HAP-1 (cell line): ENCODE measurements at regions not wholly inside any gene's neighbourhood (a gene's known extent, or its start where the extent isn't known, plus 50 kb on each side); places are given as distances from the start of the nearest gene placed in this dataset.

Experiments
- DNase-seq, 2 experiments: peaks; one replicate each; pipeline ENCODE4 v3.0.0-alpha.2; 2016 to 2020; ENCODE audit warnings: low spot score in 2 of 2
- H3K27me3 ChIP-seq: fragments of 250-450 bp; sonication (Bioruptor Pico); 2 replicates; pipeline ENCODE4 v1.5.1; 2020; ENCODE audit warnings: low read depth, mild to moderate bottlenecking, moderate library complexity
- H3K36me3 ChIP-seq: fragments of 250-450 bp; sonication (Bioruptor Pico); replicated peaks from 2 replicates; pipeline ENCODE4 v1.5.1; 2020; ENCODE audit warnings: mild to moderate bottlenecking
- H3K4me1 ChIP-seq: fragments of 250-450 bp; sonication (Bioruptor Pico); 2 replicates; pipeline ENCODE4 v1.5.1; 2020; ENCODE audit warnings: mild to moderate bottlenecking
- H3K4me3 ChIP-seq: fragments of 250-450 bp; sonication (Bioruptor Pico); 2 replicates; pipeline ENCODE4 v1.5.1; 2020; ENCODE audit warnings: mild to moderate bottlenecking, moderate library complexity
- H3K9me3 ChIP-seq: fragments of 250-450 bp; sonication (Bioruptor Pico); 2 replicates; pipeline ENCODE4 v1.5.1; 2020; ENCODE audit warnings: mild to moderate bottlenecking, moderate library complexity
- in situ Hi-C: fragments of 300-500 bp; cut with MboI; formaldehyde crosslinking; loops from 3 replicates; pipeline ENCODE4 v1.14.3; 2020; ENCODE audit warnings: low sequenced_read_pairs, inconsistent platforms, mixed read lengths

GRCh38 chr5:4847766-4848165, 292.4 kb upstream of the ADAMTS16 start:
- Histone ChIP-seq H3K4me3 (no peak overlapping the region), H3K9me3 (no peaks in the 10 kb centered on the region), H3K27me3 (no peaks in the 10 kb centered on the region), H3K36me3 (no peaks in the 10 kb centered on the region), H3K4me1 (no peaks in the 10 kb centered on the region)
- no peak for DNase-seq
- in situ Hi-C loops: no loop called here

DNA sequence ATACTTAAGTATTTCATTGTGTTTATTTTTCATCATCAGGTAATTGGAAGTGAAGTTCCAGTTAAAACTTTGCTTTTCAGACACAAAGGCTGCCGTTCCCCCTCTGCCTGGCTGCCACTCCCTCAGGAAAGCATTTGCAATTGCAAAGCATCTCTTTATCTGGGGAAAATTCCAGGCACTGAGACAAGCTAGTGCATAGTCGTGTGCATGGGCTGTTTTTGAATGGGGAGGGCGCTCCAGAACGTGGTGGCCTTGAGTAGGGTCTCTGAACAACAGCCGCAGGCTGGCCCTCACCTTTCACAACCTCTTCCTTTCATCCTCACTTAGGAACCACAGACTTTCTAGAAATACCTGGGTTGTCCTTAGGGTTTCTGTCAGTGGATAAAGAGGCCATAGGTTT, 285.1 kb upstream of the ADAMTS16 start:
- Histone ChIP-seq H3K36me3 (no peaks in the 10 kb centered on the region), H3K9me3 (no peaks in the 10 kb centered on the region), H3K27me3 (no peaks in the 10 kb centered on the region), H3K4me1 (no peaks in the 10 kb centered on the region), H3K4me3 (no peak overlapping the region)
- DNase-seq: no peak
- in situ Hi-C loops: no loop called here

- Histone ChIP-seq H3K4me3 (no peak overlapping the region), H3K27me3 (no peaks in the 10 kb centered on the region), H3K4me1 (no peaks in the 10 kb centered on the region), H3K9me3 (no peaks in the 10 kb centered on the region), H3K36me3 (no peaks in the 10 kb centered on the region)
- in situ Hi-C loops: no loop called here
- DNase-seq: no peak
Observed at GRCh38 chr5:4855880-4856279, 284.2 kb upstream of the ADAMTS16 start.

DNA sequence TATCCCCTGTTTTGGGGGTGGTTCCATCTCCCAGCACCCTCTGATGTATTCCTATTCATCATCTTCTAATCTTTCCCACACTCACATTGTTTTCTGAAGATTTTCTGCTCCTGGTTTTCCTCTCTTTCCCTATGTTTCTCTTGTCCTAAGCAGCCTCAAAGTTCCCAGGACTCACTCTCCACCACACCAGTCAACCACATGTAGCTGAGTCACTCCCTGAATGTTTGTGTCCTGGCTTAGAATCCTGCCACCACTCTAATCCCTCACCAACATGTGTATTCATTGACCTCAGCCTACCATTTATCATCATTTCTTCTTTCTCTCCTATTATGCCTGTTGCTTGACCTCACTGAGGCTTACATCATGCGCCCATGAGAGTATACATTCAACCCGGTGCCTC, 282.4 kb upstream of the ADAMTS16 start:
- Histone ChIP-seq H3K27me3 (no peaks in the 10 kb centered on the region), H3K9me3 (no peaks in the 10 kb centered on the region), H3K36me3 (no peaks in the 10 kb centered on the region), H3K4me3 (no peak overlapping the region), H3K4me1 (no peaks in the 10 kb centered on the region)
- in situ Hi-C loops: no loop called here
- DNase-seq: no peak

DNA sequence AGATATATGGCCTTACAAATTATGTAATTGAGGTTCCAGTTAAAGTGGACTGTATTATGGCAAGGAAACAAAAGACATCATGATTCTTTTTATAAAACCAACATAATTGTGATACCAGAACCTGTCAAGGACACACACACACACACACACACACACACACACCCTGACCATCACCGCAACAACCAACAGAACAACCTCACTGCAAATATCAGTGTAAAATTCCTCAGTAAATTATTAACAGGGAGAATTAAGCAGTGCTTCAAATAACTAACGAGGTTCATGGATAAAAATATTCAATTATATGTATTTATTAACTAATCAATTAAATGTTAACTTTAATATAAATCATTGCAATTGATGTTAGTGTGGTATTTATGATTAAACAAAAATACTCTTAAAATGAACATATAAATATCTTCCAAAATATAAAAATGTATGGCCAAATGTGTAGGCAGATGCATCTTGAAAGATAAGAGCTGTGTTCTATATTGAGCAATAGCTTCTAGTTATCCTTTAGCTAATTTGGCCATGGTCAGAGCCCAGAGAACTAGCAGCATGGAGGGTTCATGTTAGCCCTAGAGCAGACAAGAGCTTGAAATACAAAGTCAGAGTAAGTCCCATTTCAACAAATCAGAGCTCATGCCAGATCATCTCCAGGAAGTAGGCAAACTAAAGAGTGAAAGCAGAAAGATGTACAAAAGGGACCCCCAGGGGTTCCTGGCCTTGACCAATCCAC, 280.5 kb upstream of the ADAMTS16 start:
- Histone ChIP-seq H3K36me3 (no peaks in the 10 kb centered on the region), H3K9me3 (no peaks in the 10 kb centered on the region), H3K4me3 (no peak overlapping the region), H3K4me1 (no peaks in the 10 kb centered on the region), H3K27me3 (no peaks in the 10 kb centered on the region)
- in situ Hi-C loops: no loop called here
- no peak for DNase-seq

DNA sequence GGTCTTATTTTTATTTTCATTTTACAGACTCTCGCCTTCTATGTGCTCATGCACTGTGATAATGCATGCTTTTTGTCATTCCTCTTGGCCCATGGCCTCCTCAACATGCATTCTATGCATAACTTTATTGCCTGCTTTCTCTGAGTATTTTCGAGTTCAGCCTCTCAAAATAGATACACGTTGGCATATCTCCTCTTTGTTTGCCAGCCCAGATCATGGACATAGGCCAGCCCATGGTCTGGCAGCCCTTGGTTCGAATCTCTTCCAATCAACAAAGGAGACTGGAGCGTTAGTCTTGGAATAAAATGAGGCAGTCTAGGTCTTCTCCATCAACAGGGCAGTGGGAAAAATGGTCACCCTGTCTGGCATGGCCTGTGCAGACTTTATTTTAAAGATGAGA, 279.5 kb upstream of the ADAMTS16 start:
- H3K27me3 ChIP-seq: no peaks in the 10 kb centered on the region
- H3K9me3 ChIP-seq: no peaks in the 10 kb centered on the region
- no peaks in the 10 kb centered on the region for H3K36me3 ChIP-seq
- no peak for DNase-seq
- no peak overlapping the region for H3K4me3 ChIP-seq
- no peaks in the 10 kb centered on the region for H3K4me1 ChIP-seq
- in situ Hi-C loops: no loop called here

DNA sequence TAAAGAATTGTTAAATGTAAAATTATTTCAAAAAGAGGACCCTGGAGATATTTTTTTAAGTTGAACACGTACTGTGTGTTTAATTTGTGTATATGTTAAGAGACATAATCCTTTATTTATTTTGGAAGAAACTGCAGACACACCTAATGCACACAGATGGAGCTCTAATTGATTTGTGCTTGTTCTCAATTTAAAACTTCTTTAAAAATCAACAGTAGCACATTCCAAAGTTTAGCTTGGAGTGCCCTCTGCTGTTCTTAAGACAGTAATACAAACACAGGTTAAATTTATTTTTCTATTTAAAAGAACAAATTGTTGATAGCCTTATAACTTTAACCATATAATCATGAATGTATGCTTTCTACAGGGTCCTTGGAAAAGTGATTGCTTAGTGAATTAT, 277.6 kb upstream of the ADAMTS16 start:
- peak in 1 of 2 experiments; percentile 56 for DNase-seq
- Histone ChIP-seq H3K9me3 (no peaks in the 10 kb centered on the region), H3K4me3 (no peak overlapping the region), H3K4me1 (no peaks in the 10 kb centered on the region), H3K36me3 (no peaks in the 10 kb centered on the region), H3K27me3 (no peaks in the 10 kb centered on the region)
- in situ Hi-C loops: no loop called here

DNA sequence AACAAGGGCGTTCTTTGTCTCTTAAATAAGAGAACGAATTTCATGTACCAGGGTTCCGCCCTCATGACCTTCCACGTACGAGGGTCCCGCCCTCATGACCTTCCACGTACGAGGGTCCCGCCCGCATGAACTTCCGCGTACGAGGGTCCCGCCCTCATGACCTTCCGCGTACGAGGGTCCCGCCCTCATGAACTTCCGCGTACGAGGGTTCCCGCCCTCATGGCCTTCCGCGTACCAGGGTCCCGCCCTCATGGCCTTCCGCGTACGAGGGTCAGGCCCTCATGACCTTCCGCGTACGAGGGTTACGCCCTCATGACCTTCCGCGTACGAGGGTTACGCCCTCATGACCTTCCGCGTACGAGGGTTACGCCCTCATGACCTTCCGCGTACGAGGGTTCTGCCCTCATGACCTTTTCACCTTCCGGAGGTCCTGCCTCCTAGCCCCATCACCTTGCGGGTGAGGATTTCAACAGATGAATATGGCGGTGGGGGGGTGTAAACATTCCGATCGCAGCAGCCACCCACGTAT, 273.9 kb upstream of the ADAMTS16 start:
- no peak overlapping the region for H3K4me3 ChIP-seq
- no peaks in the 10 kb centered on the region for H3K9me3 ChIP-seq
- in situ Hi-C loops: no loop called here
- DNase-seq: no peak
- H3K4me1 ChIP-seq: no peaks in the 10 kb centered on the region
- H3K36me3 ChIP-seq: no peaks in the 10 kb centered on the region
- H3K27me3 ChIP-seq: no peaks in the 10 kb centered on the region

- Histone ChIP-seq H3K36me3 (no peaks in the 10 kb centered on the region), H3K27me3 (no peaks in the 10 kb centered on the region), H3K4me1 (no peaks in the 10 kb centered on the region), H3K4me3 (no peak overlapping the region), H3K9me3 (no peaks in the 10 kb centered on the region)
- in situ Hi-C loops: no loop called here
- DNase-seq: no peak
Observed at GRCh38 chr5:4866817-4867216, 273.3 kb upstream of the ADAMTS16 start.

- no peaks in the 10 kb centered on the region for H3K9me3 ChIP-seq
- DNase-seq: peak; percentile 26 to 79
- in situ Hi-C loops: no loop called here
- no peaks in the 10 kb centered on the region for H3K27me3 ChIP-seq
- H3K4me1 ChIP-seq: no peaks in the 10 kb centered on the region
- H3K36me3 ChIP-seq: no peaks in the 10 kb centered on the region
- H3K4me3 ChIP-seq: no peak overlapping the region
Observed at GRCh38 chr5:4868140-4868735, 271.9 kb upstream of the ADAMTS16 start.

GRCh38 chr5:4873652-4874051, 266.5 kb upstream of the ADAMTS16 start:
- no peak for DNase-seq
- Histone ChIP-seq H3K36me3 (no peaks in the 10 kb centered on the region), H3K4me1 (no peaks in the 10 kb centered on the region), H3K9me3 (no peaks in the 10 kb centered on the region), H3K4me3 (no peak overlapping the region), H3K27me3 (no peaks in the 10 kb centered on the region)
- in situ Hi-C loops: loop anchor here (10.0 kb wide), 1 partner anchor 551 kb away; the partner anchor contains the start of gene ICE1

GRCh38 chr5:4874097-4874496, 266.0 kb upstream of the ADAMTS16 start:
- no peak for DNase-seq
- in situ Hi-C loops: loop anchor here (10.0 kb wide), 1 partner anchor 551 kb away; the partner anchor contains the start of gene ICE1
- no peaks in the 10 kb centered on the region for H3K9me3 ChIP-seq
- H3K36me3 ChIP-seq: no peaks in the 10 kb centered on the region
- no peaks in the 10 kb centered on the region for H3K4me1 ChIP-seq
- H3K4me3 ChIP-seq: no peak overlapping the region
- no peaks in the 10 kb centered on the region for H3K27me3 ChIP-seq

- no peaks in the 10 kb centered on the region for H3K27me3 ChIP-seq
- H3K4me3 ChIP-seq: no peak overlapping the region
- DNase-seq: no peak
- in situ Hi-C loops: loop anchor here (10.0 kb wide), 1 partner anchor 549 kb away; the partner anchor contains the start of gene ICE1
- H3K9me3 ChIP-seq: no peaks in the 10 kb centered on the region
- no peaks in the 10 kb centered on the region for H3K4me1 ChIP-seq
- no peaks in the 10 kb centered on the region for H3K36me3 ChIP-seq
Observed at GRCh38 chr5:4875942-4876341, 264.2 kb upstream of the ADAMTS16 start.

- H3K9me3 ChIP-seq: no peaks in the 10 kb centered on the region
- no peaks in the 10 kb centered on the region for H3K4me1 ChIP-seq
- no peak overlapping the region for H3K4me3 ChIP-seq
- in situ Hi-C loops: loop anchor here (10.0 kb wide), 1 partner anchor 548 kb away; the partner anchor contains the start of gene ICE1
- no peaks in the 10 kb centered on the region for H3K27me3 ChIP-seq
- no peaks in the 10 kb centered on the region for H3K36me3 ChIP-seq
- no peak for DNase-seq
Observed at GRCh38 chr5:4876804-4877203, 263.3 kb upstream of the ADAMTS16 start.
